Trophoblast cell (in vitro differentiated cells and primary cell): ENCODE measurements at regions not wholly inside any gene's neighbourhood (a gene's known extent, or its start where the extent isn't known, plus 50 kb on each side); places are given as distances from the start of the nearest gene placed in this dataset.

Experiments
- DNase-seq, 2 donors: peaks; one replicate each; pipeline ENCODE4 v3.0.0-alpha.2; 2016
- H2AFZ ChIP-seq: 2 replicates; pipeline ENCODE4 v1.6.1; 2013; ENCODE audit warnings: low read length, moderate library complexity, mild to moderate bottlenecking; ENCODE audit not compliant: insufficient read depth, poor library complexity
- H2AK5ac ChIP-seq: 2 replicates; pipeline ENCODE4 v1.6.1; 2013; ENCODE audit warnings: mild to moderate bottlenecking, low read length
- H2BK120ac ChIP-seq: 2 replicates; pipeline ENCODE4 v1.6.1; 2013; ENCODE audit warnings: low read length, mild to moderate bottlenecking, moderate library complexity; ENCODE audit not compliant: insufficient read depth, poor library complexity
- H2BK12ac ChIP-seq: 2 replicates; pipeline ENCODE4 v1.6.1; 2013; ENCODE audit warnings: mild to moderate bottlenecking, low read length, moderate library complexity
- H2BK5ac ChIP-seq: 2 replicates; pipeline ENCODE4 v1.6.1; 2013; ENCODE audit warnings: low read length, low read depth, moderate library complexity, mild to moderate bottlenecking; ENCODE audit not compliant: poor library complexity
- H3K14ac ChIP-seq: 2 replicates; pipeline ENCODE4 v1.6.1; 2013; ENCODE audit warnings: mild to moderate bottlenecking, low read length
- H3K18ac ChIP-seq: 2 replicates; pipeline ENCODE4 v1.6.1; 2013; ENCODE audit warnings: mild to moderate bottlenecking, low read length
- H3K23ac ChIP-seq: 2 replicates; pipeline ENCODE4 v1.6.1; 2013; ENCODE audit warnings: low read length
- H3K27ac ChIP-seq: 2 replicates; pipeline ENCODE4 v1.5.1; 2013; ENCODE audit warnings: low read depth, mild to moderate bottlenecking, inconsistent platforms, low read length, moderate library complexity
- H3K27me3 ChIP-seq: 2 replicates; pipeline ENCODE4 v1.6.1; 2013; ENCODE audit warnings: inconsistent platforms, mild to moderate bottlenecking, low read length, moderate library complexity; ENCODE audit not compliant: insufficient read depth
- H3K36me3 ChIP-seq, 2 experiments: 1 replicate in 1 of 2; 2 replicates in 1 of 2; pipeline ENCODE4 v1.6.1; 2013; ENCODE audit warnings: low read length in 2 of 2, mild to moderate bottlenecking in 2 of 2, moderate library complexity in 1 of 2; ENCODE audit not compliant: insufficient read depth in 2 of 2, control insufficient read depth in 1 of 2
- H3K4ac ChIP-seq: 2 replicates; pipeline ENCODE4 v1.6.1; 2013; ENCODE audit warnings: low read depth, mild to moderate bottlenecking, low read length, moderate library complexity
- H3K4me1 ChIP-seq, 2 experiments: 1 replicate in 1 of 2; 2 replicates in 1 of 2; pipeline ENCODE4 v1.6.1; 2013; ENCODE audit warnings: low read length in 2 of 2, mild to moderate bottlenecking in 2 of 2, moderate library complexity in 1 of 2; ENCODE audit not compliant: insufficient read depth in 2 of 2, control insufficient read depth in 1 of 2
- H3K4me2 ChIP-seq: 2 replicates; pipeline ENCODE4 v1.6.1; 2013; ENCODE audit warnings: inconsistent platforms, mild to moderate bottlenecking, low read length, moderate library complexity
- H3K4me3 ChIP-seq: 2 replicates; pipeline ENCODE4 v1.5.1; 2013; ENCODE audit warnings: mild to moderate bottlenecking, low read depth, low read length, inconsistent platforms
- H3K79me1 ChIP-seq: one replicate; pipeline ENCODE4 v1.6.1; 2013; ENCODE audit warnings: low read length
- H3K79me2 ChIP-seq: 2 replicates; pipeline ENCODE4 v1.6.1; 2013; ENCODE audit warnings: low read length, mild to moderate bottlenecking; ENCODE audit not compliant: control insufficient read depth, insufficient read depth, poor library complexity
- H3K9ac ChIP-seq: 2 replicates; pipeline ENCODE4 v1.6.1; 2013; ENCODE audit warnings: mild to moderate bottlenecking, low read length
- H3K9me3 ChIP-seq: 2 replicates; pipeline ENCODE4 v1.6.1; 2013; ENCODE audit warnings: low read depth, mild to moderate bottlenecking, control low read depth, inconsistent platforms, low read length; ENCODE audit not compliant: insufficient read depth
- H4K12ac ChIP-seq: 2 replicates; pipeline ENCODE4 v1.6.1; 2013; ENCODE audit warnings: low read depth, mild to moderate bottlenecking, low read length, moderate library complexity
- H4K8ac ChIP-seq: 2 replicates; pipeline ENCODE4 v1.6.1; 2013; ENCODE audit warnings: low read depth, mild to moderate bottlenecking, low read length, moderate library complexity
- H4K91ac ChIP-seq: one replicate; pipeline ENCODE4 v1.6.1; 2013; ENCODE audit warnings: low read depth, mild to moderate bottlenecking, low read length, moderate library complexity
- WGBS: extraction: QIAGEN DNeasy Blood & Tissue Kit; methylation state at CpG from one replicate; pipeline ENCODE4 v1.1.7; 2013; ENCODE audit warnings: missing lambda C conversion rate; ENCODE audit not compliant: insufficient read length, insufficient coverage; ENCODE audit errors: extremely low coverage; 5-methylcytosine and 5-hydroxymethylcytosine counted together

DNA sequence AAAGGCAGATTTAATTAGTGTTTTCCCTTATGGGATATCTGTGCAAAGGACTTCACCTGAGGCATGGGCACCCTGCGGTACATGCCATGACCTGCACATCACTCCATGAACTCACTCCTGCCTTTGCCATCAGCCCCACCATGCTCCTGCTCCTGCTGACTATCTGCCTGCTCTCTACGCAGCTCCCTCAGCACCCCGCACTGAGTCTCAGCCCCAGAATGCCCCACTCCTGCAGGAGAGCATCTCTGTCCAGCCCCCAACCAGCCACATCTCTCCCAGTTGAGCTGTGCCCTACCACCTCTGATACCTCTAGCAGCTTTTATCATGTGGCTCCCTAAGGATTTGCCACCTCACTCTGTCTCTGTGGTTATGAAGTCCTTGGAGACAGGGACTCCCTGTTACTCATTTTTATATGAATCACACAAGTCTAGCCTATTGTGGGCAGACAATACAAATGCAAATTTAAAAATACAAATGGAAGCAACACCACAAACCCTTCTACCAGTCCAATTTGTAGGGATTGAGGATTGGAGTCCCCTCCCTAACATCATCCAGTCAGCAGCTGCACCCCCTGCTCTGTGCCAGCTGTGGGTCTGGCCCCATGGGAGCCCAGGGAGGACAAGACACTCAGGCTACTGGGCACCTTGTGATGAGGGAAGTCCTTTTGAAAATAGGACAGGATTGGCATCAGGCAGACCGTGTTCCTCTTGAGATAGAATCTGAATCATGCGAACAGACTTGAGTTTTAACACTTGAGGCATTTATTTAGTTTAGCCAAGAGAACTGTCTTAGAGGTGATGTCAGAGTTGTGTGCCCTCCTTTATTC lies 689.6 kb upstream of the HS6ST1 start:
- Histone ChIP-seq H2BK5ac (no peak overlapping the region), H3K36me3 (no peaks in the 10 kb centered on the region), H3K14ac (no peak overlapping the region), H2AK5ac (no peak overlapping the region), H3K79me2 (no peaks in the 10 kb centered on the region), H3K27me3 (no peaks in the 10 kb centered on the region), H3K4me1 (no peaks in the 10 kb centered on the region), H2BK120ac (no peak overlapping the region), H3K18ac (no peak overlapping the region), H3K27ac (no peak overlapping the region), H3K9ac (no peak overlapping the region), H4K91ac (no peak overlapping the region), H3K4me3 (peak overlapping the region; percentile 26), H3K79me1 (no peaks in the 10 kb centered on the region), H3K4me2 (no peak overlapping the region), H3K4ac (no peak overlapping the region), H3K23ac (no peak overlapping the region), H4K12ac (no peak overlapping the region), H2AFZ (no peak overlapping the region), H4K8ac (no peak overlapping the region), H2BK12ac (no peak overlapping the region), H3K9me3 (no peaks in the 10 kb centered on the region)
- DNase-seq, result no peak
- no CpG with 5 or more reads among the region's 5 CpGs for WGBS

DNA sequence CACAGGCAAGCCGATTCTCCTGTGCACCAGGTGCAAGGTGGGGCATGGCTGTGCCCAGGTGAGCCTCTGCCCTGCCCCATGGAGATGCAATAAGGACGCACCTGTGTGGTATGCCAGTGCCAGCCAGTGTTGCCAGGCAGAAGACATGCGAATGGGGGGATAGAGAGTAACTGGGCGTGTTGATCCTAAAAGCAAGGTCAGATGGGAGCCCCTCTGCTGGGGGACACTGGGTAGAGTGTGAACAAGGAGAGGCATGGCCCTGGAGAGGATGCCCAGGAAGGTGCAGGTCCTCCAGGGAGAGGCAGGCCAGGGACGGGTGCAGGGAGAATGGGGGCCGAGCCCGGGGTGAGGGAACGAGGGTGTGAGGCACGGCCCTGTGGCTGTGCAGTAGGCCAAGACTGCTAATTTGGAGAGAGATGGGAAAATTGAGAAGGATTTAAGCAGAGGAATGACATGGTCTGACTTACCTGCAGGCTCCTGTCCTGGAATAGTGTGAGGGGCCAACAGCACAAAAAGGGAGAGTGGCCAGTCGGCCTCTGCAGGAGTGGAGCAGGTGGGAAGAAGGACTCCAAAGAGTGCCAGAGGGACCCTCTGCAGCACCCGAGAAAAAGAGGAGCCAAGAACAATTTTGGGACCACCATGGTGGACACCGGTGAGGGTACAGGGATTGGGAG lies 690.4 kb upstream of the HS6ST1 start:
- H3K4me3 ChIP-seq, result no peak overlapping the region
- H3K4me2 ChIP-seq, result no peak overlapping the region
- H3K36me3 ChIP-seq, result no peaks in the 10 kb centered on the region
- H3K4me1 ChIP-seq, result no peaks in the 10 kb centered on the region
- no peak overlapping the region for H3K14ac ChIP-seq
- H3K79me2 ChIP-seq, result no peaks in the 10 kb centered on the region
- no peak overlapping the region for H2BK12ac ChIP-seq
- no peak overlapping the region for H3K23ac ChIP-seq
- WGBS, result no CpG with 5 or more reads among the region's 12 CpGs
- H3K79me1 ChIP-seq, result no peaks in the 10 kb centered on the region
- DNase-seq, result no peak
- no peak overlapping the region for H3K4ac ChIP-seq
- no peak overlapping the region for H2BK120ac ChIP-seq
- no peak overlapping the region for H3K18ac ChIP-seq
- no peak overlapping the region for H3K27ac ChIP-seq
- H3K9ac ChIP-seq, result no peak overlapping the region
- H3K9me3 ChIP-seq, result no peaks in the 10 kb centered on the region
- no peak overlapping the region for H2AK5ac ChIP-seq
- H4K91ac ChIP-seq, result no peak overlapping the region
- H4K12ac ChIP-seq, result no peak overlapping the region
- no peak overlapping the region for H4K8ac ChIP-seq
- H2BK5ac ChIP-seq, result no peak overlapping the region
- no peak overlapping the region for H2AFZ ChIP-seq
- no peaks in the 10 kb centered on the region for H3K27me3 ChIP-seq

DNA sequence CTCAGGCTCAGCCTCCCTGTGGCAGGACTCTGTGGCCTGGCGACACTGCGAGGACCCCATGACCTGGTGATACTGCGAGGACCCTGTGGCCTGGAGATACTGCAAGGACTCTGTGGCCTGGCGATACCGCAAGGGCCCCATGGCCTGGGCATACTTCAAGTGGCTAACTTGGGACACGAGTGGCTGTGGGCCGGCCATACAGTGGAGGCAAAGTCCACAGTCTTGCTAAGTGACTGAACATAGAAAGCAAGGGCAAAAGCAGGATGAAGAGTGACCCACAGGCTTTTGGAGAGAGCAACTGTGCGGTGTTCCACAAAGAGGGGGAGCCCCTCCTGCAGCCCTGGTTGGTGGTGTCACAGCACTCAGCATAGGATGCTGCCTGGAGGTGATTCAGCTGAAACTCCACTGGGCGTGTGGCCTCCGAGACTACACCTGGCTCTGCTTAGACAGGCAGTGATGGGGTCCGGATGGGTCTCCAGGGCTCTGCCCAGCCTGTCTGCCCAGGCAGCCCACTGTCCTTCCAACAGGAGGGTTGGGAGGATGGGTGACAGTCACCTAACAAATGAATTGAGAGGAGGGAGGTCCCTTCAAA lies 691.0 kb upstream of the HS6ST1 start:
- H3K4me2 ChIP-seq, result no peak overlapping the region
- no CpG with 5 or more reads among the region's 11 CpGs for WGBS
- H4K91ac ChIP-seq, result no peak overlapping the region

DNA sequence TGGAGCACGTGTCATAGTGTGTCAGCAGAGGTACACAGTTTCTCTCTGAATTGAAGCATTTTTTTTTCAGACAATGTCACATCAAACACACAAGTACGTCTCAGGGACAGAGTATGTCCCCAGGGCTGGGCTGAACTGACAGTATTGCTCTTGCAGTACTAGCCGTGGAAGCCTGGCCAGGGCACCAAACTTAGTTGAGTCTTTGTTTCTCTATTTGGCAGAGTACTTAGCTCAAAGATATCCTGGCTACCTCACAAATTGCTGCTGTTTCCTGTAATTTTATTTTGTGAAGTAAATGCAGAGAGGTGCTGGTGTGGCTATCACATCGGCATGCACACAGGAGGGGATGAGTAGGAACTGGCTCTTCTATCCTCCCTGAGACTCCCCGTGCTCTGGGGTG lies 691.6 kb upstream of the HS6ST1 start:
- H3K9me3 ChIP-seq, result no peaks in the 10 kb centered on the region
- no peak overlapping the region for H3K14ac ChIP-seq
- no peaks in the 10 kb centered on the region for H3K27me3 ChIP-seq
- H3K79me1 ChIP-seq, result no peaks in the 10 kb centered on the region
- WGBS, result no CpG with 5 or more reads among the region's 5 CpGs
- H2BK12ac ChIP-seq, result no peak overlapping the region
- H3K79me2 ChIP-seq, result no peaks in the 10 kb centered on the region
- no peak overlapping the region for H3K4me2 ChIP-seq
- H3K4ac ChIP-seq, result no peak overlapping the region
- no peak overlapping the region for H4K91ac ChIP-seq
- no peak overlapping the region for H4K12ac ChIP-seq
- H3K36me3 ChIP-seq, result no peaks in the 10 kb centered on the region
- H2BK5ac ChIP-seq, result no peak overlapping the region
- H3K23ac ChIP-seq, result no peak overlapping the region
- DNase-seq, result no peak
- H2BK120ac ChIP-seq, result no peak overlapping the region
- H2AFZ ChIP-seq, result no peak overlapping the region
- H3K9ac ChIP-seq, result no peak overlapping the region
- no peak overlapping the region for H4K8ac ChIP-seq
- no peaks in the 10 kb centered on the region for H3K4me1 ChIP-seq
- no peak overlapping the region for H3K18ac ChIP-seq
- no peak overlapping the region for H2AK5ac ChIP-seq
- H3K27ac ChIP-seq, result no peak overlapping the region
- H3K4me3 ChIP-seq, result no peak overlapping the region

More for the DNA sequence above, 691.0 kb upstream of the HS6ST1 start:
- no peak overlapping the region for H3K4me3 ChIP-seq
- no peaks in the 10 kb centered on the region for H3K79me2 ChIP-seq
- no peaks in the 10 kb centered on the region for H3K9me3 ChIP-seq
- no peaks in the 10 kb centered on the region for H3K4me1 ChIP-seq
- H3K18ac ChIP-seq, result no peak overlapping the region
- DNase-seq, result no peak
- H2BK120ac ChIP-seq, result no peak overlapping the region
- H2BK12ac ChIP-seq, result no peak overlapping the region
- H3K27me3 ChIP-seq, result no peaks in the 10 kb centered on the region
- H2AK5ac ChIP-seq, result no peak overlapping the region
- no peak overlapping the region for H3K14ac ChIP-seq
- no peak overlapping the region for H3K23ac ChIP-seq
- no peak overlapping the region for H4K8ac ChIP-seq
- H3K4ac ChIP-seq, result no peak overlapping the region
- no peak overlapping the region for H2BK5ac ChIP-seq
- H3K79me1 ChIP-seq, result no peaks in the 10 kb centered on the region
- no peak overlapping the region for H2AFZ ChIP-seq
- H3K9ac ChIP-seq, result no peak overlapping the region
- H3K36me3 ChIP-seq, result no peaks in the 10 kb centered on the region
- H3K27ac ChIP-seq, result no peak overlapping the region
- H4K12ac ChIP-seq, result no peak overlapping the region
